HG03520 (cell line): ENCODE measurements at regions not wholly inside any gene's neighbourhood (a gene's known extent, or its start where the extent isn't known, plus 50 kb on each side); places are given as distances from the start of the nearest gene placed in this dataset.
A peak's percentile ranks its signal among the peaks of the same experiment; 100 is the strongest.
"Not testable (repeated sequence)": the region's sequence is repeated elsewhere in the genome, so short reads cannot be mapped to it uniquely, and the experiment has no call there.

Experiments
- ATAC-seq: cut with Tn5 transposase; IDR thresholded peaks from one replicate; pipeline ENCODE4 v1.9.1; 2021; ENCODE audit warnings: mild to moderate bottlenecking, moderate library complexity; ENCODE audit not compliant: unreplicated experiment

GRCh38 chr12:58412461-58413060, 471.2 kb downstream of the ATP23 start:
- ATAC-seq, result no peak

- no peak for ATAC-seq
Measured at GRCh38 chr12:58413794-58414193, 472.4 kb downstream of the ATP23 start.

- no peak for ATAC-seq
Measured at GRCh38 chr12:58414398-58414871, 473.1 kb downstream of the ATP23 start.

GRCh38 chr12:58415716-58416115, 474.3 kb downstream of the ATP23 start:
- ATAC-seq, result no peak

GRCh38 chr12:58416236-58416635, 474.9 kb downstream of the ATP23 start:
- ATAC-seq, result no peak

GRCh38 chr12:58419196-58419760, 477.9 kb downstream of the ATP23 start:
- no peak for ATAC-seq

GRCh38 chr12:58419905-58420304, 478.5 kb downstream of the ATP23 start:
- ATAC-seq, result no peak

GRCh38 chr12:58420503-58420902, 479.1 kb downstream of the ATP23 start:
- no peak for ATAC-seq

GRCh38 chr12:58421990-58422389, 480.6 kb downstream of the ATP23 start:
- no peak for ATAC-seq

GRCh38 chr12:58424735-58425392, 483.5 kb downstream of the ATP23 start:
- ATAC-seq, result peak; percentile 38

- peak; percentile 91 for ATAC-seq
Measured at GRCh38 chr12:58425481-58426392, 484.4 kb downstream of the ATP23 start.

GRCh38 chr12:58426437-58426836, 485.1 kb downstream of the ATP23 start:
- ATAC-seq, result not testable (repeated sequence)

GRCh38 chr12:58433959-58434358, 486.3 kb downstream of the LRIG3 start:
- ATAC-seq, result no peak

GRCh38 chr12:58434726-58435125, 485.6 kb downstream of the LRIG3 start:
- ATAC-seq, result no peak

GRCh38 chr12:58435647-58436046, 484.7 kb downstream of the LRIG3 start:
- ATAC-seq, result peak; percentile 54

- ATAC-seq, result no peak
Measured at GRCh38 chr12:58441483-58441882, 478.8 kb downstream of the LRIG3 start.

GRCh38 chr12:58443273-58443980, 476.9 kb downstream of the LRIG3 start:
- peak; percentile 63 for ATAC-seq

- no peak for ATAC-seq
Measured at GRCh38 chr12:58443981-58444371, 476.3 kb downstream of the LRIG3 start.

- ATAC-seq, result no peak
Measured at GRCh38 chr12:58450868-58451482, 469.3 kb downstream of the LRIG3 start.

GRCh38 chr12:58452546-58452945, 467.8 kb downstream of the LRIG3 start:
- ATAC-seq, result no peak
